HFFc6 (cell line): ENCODE measurements at regions not wholly inside any gene's neighbourhood (a gene's known extent, or its start where the extent isn't known, plus 50 kb on each side); places are given as distances from the start of the nearest gene placed in this dataset.

Experiments
- DNase-seq: peaks from one replicate; pipeline ENCODE4 v3.0.0-alpha.2; 2018
- H3K27ac Mint-ChIP-seq: 2 replicates; pipeline ENCODE4 v1.8.0; 2020; ENCODE audit warnings: mild to moderate bottlenecking, mixed read lengths
- H3K27me3 Mint-ChIP-seq: 2 replicates; pipeline ENCODE4 v1.8.0; 2021; ENCODE audit warnings: mild to moderate bottlenecking, moderate library complexity, mixed read lengths; ENCODE audit not compliant: insufficient read depth
- H3K36me3 Mint-ChIP-seq: 2 replicates; pipeline ENCODE4 v1.8.0; 2021; ENCODE audit warnings: low read depth, mixed read lengths
- H3K4me1 Mint-ChIP-seq: 2 replicates; pipeline ENCODE4 v1.8.0; 2020; ENCODE audit warnings: low read depth, mixed read lengths
- H3K4me3 Mint-ChIP-seq: 2 replicates; pipeline ENCODE4 v1.8.0; 2020; ENCODE audit warnings: mild to moderate bottlenecking, moderate library complexity, mixed read lengths
- H3K9me3 Mint-ChIP-seq: 2 replicates; pipeline ENCODE4 v1.8.0; 2020; ENCODE audit warnings: mild to moderate bottlenecking, mixed read lengths
- CTCF ChIP-seq: fragments of 200-600 bp; sonication (generic); IDR thresholded peaks from 2 replicates; pipeline ENCODE4 v1.5.0; 2021; ENCODE audit warnings: antibody characterized with exemption, mild to moderate bottlenecking

GRCh38 chr6:11364971-11365397 lies 132.5 kb upstream of the NEDD9 start:
- Mint-ChIP-seq H3K27ac (no peak overlapping the region), H3K4me3 (no peak overlapping the region), H3K36me3 (no peaks in the 10 kb centered on the region), H3K4me1 (peaks cover 31% of the 10 kb centered on the region), H3K27me3 (no peaks in the 10 kb centered on the region), H3K9me3 (no peaks in the 10 kb centered on the region)
- TF ChIP-seq CTCF = no peak
- DNase-seq = no peak

GRCh38 chr6:11363881-11364576 lies 131.6 kb upstream of the NEDD9 start:
- no peak for TF ChIP-seq CTCF
- H3K27ac Mint-ChIP-seq = no peak overlapping the region
- no peaks in the 10 kb centered on the region for H3K27me3 Mint-ChIP-seq
- peaks cover 31% of the 10 kb centered on the region for H3K4me1 Mint-ChIP-seq
- no peaks in the 10 kb centered on the region for H3K36me3 Mint-ChIP-seq
- H3K9me3 Mint-ChIP-seq = no peaks in the 10 kb centered on the region
- no peak for DNase-seq
- no peak overlapping the region for H3K4me3 Mint-ChIP-seq

GRCh38 chr6:11362564-11362963 lies 130.1 kb upstream of the NEDD9 start:
- H3K4me3 Mint-ChIP-seq = no peak overlapping the region

GRCh38 chr6:11358904-11359830 lies 126.7 kb upstream of the NEDD9 start:
- H3K4me1 Mint-ChIP-seq = peaks cover 4% of the 10 kb centered on the region; the same call in 1 of the 2 replicates
- no peaks in the 10 kb centered on the region for H3K9me3 Mint-ChIP-seq
- no peak overlapping the region for H3K4me3 Mint-ChIP-seq
- no peak overlapping the region for H3K27ac Mint-ChIP-seq
- no peak for TF ChIP-seq CTCF
- DNase-seq = no peak
- H3K36me3 Mint-ChIP-seq = no peaks in the 10 kb centered on the region
- no peaks in the 10 kb centered on the region for H3K27me3 Mint-ChIP-seq

More at GRCh38 chr6:11362564-11362963, 130.1 kb upstream of the NEDD9 start:
- DNase-seq = no peak
- H3K36me3 Mint-ChIP-seq = no peaks in the 10 kb centered on the region
- no peaks in the 10 kb centered on the region for H3K9me3 Mint-ChIP-seq
- H3K4me1 Mint-ChIP-seq = peaks cover 20% of the 10 kb centered on the region
- no peak overlapping the region for H3K27ac Mint-ChIP-seq
- no peaks in the 10 kb centered on the region for H3K27me3 Mint-ChIP-seq
- no peak for TF ChIP-seq CTCF

- no peak for DNase-seq
- Mint-ChIP-seq H3K27me3 (peaks cover 4% of the 10 kb centered on the region; the same call in 1 of the 2 replicates), H3K9me3 (no peaks in the 10 kb centered on the region), H3K36me3 (no peaks in the 10 kb centered on the region), H3K4me3 (no peak overlapping the region), H3K4me1 (peaks cover 9% of the 10 kb centered on the region; the same call in 1 of the 2 replicates), H3K27ac (no peak overlapping the region)
- no peak for TF ChIP-seq CTCF
Observed at GRCh38 chr6:11357285-11357684, 124.8 kb upstream of the NEDD9 start.
